GM18511 (cell line): ENCODE measurements at regions not wholly inside any gene's neighbourhood (a gene's known extent, or its start where the extent isn't known, plus 50 kb on each side); places are given as distances from the start of the nearest gene placed in this dataset.
"Not testable (repeated sequence)": the region's sequence is repeated elsewhere in the genome, so short reads cannot be mapped to it uniquely, and the experiment has no call there.

Source experiments
- ATAC-seq: cut with Tn5 transposase; IDR thresholded peaks from one replicate; pipeline ENCODE4 v1.9.1; 2021; ENCODE audit warnings: mild to moderate bottlenecking, moderate library complexity; ENCODE audit not compliant: unreplicated experiment

- ATAC-seq = no peak
Observed at GRCh38 chr15:35211240-35211902, 126.3 kb upstream of the NANOGP8 start.

GRCh38 chr15:35210370-35210769 lies 125.3 kb upstream of the NANOGP8 start:
- ATAC-seq = no peak

- no peak for ATAC-seq
Observed at GRCh38 chr15:35209838-35210237, 124.7 kb upstream of the NANOGP8 start.

- no peak for ATAC-seq
Observed at GRCh38 chr15:35208353-35208752, 123.3 kb upstream of the NANOGP8 start.

GRCh38 chr15:35206060-35206675 lies 121.1 kb upstream of the NANOGP8 start:
- ATAC-seq = no peak

GRCh38 chr15:35198197-35198596 lies 113.1 kb upstream of the NANOGP8 start:
- ATAC-seq = no peak

GRCh38 chr15:35197754-35198153 lies 112.7 kb upstream of the NANOGP8 start:
- no peak for ATAC-seq

GRCh38 chr15:35197306-35197705 lies 112.2 kb upstream of the NANOGP8 start:
- no peak for ATAC-seq

GRCh38 chr15:35196273-35196672 lies 111.2 kb upstream of the NANOGP8 start:
- ATAC-seq = no peak

GRCh38 chr15:35195649-35196048 lies 110.6 kb upstream of the NANOGP8 start:
- ATAC-seq = no peak

GRCh38 chr15:35195031-35195430 lies 109.9 kb upstream of the NANOGP8 start:
- no peak for ATAC-seq

- ATAC-seq = no peak
Observed at GRCh38 chr15:35194296-35194695, 109.2 kb upstream of the NANOGP8 start.

GRCh38 chr15:35191783-35192182 lies 106.7 kb upstream of the NANOGP8 start:
- ATAC-seq = no peak

- no peak for ATAC-seq
Observed at GRCh38 chr15:35186346-35186745, 101.3 kb upstream of the NANOGP8 start.

- no peak for ATAC-seq
Observed at GRCh38 chr15:35184646-35185045, 99.6 kb upstream of the NANOGP8 start.

GRCh38 chr15:35182841-35183479 lies 97.9 kb upstream of the NANOGP8 start:
- ATAC-seq = peak; percentile 89

GRCh38 chr15:35181538-35181937 lies 96.4 kb upstream of the NANOGP8 start:
- peak; percentile 74 for ATAC-seq

- no peak for ATAC-seq
Observed at GRCh38 chr15:35179739-35180138, 94.6 kb upstream of the NANOGP8 start.

GRCh38 chr15:35178186-35178585 lies 93.1 kb upstream of the NANOGP8 start:
- ATAC-seq = not testable (repeated sequence)

- no peak for ATAC-seq
Observed at GRCh38 chr15:35174948-35175347, 89.9 kb upstream of the NANOGP8 start.

- no peak for ATAC-seq
Observed at GRCh38 chr15:35173444-35174118, 88.5 kb upstream of the NANOGP8 start.

GRCh38 chr15:35170207-35170606 lies 85.1 kb upstream of the NANOGP8 start:
- ATAC-seq = no peak
